HG03060 (cell line): ENCODE measurements at regions not wholly inside any gene's neighbourhood (a gene's known extent, or its start where the extent isn't known, plus 50 kb on each side); places are given as distances from the start of the nearest gene placed in this dataset.
"Not testable (repeated sequence)": the region's sequence is repeated elsewhere in the genome, so short reads cannot be mapped to it uniquely, and the experiment has no call there.

ENCODE experiments used
- ATAC-seq: cut with Tn5 transposase; IDR thresholded peaks from one replicate; pipeline ENCODE4 v1.9.1; 2021; ENCODE audit warnings: low read depth, moderate number of reproducible peaks; ENCODE audit not compliant: unreplicated experiment

GRCh38 chr18:993560-993959 is 88.9 kb downstream of the ADCYAP1 start:
- no peak for ATAC-seq

DNA sequence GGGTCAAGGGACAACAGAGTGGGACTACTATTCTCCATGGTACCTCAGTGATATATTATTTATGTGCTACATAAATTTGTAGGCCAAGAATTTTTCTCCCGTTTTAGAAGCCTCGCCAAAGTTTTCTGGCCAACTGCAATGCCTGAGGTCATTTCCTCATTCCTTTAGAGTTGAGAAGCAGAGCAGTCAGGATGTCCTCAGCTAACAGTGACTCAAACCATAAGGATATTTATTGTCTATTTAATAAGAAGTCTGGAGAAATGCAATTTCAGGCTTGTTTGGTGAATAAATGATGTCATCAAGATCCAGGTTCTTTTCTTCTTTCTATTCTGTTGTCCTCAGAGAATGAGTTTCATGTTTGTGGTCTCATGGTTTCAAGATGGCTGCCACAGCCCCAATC is 91.0 kb downstream of the ADCYAP1 start:
- ATAC-seq: no peak

- ATAC-seq: no peak
Observed at GRCh38 chr18:997499-997898, 92.8 kb downstream of the ADCYAP1 start.

- no peak for ATAC-seq
Observed at GRCh38 chr18:998936-999335, 94.3 kb downstream of the ADCYAP1 start.

DNA sequence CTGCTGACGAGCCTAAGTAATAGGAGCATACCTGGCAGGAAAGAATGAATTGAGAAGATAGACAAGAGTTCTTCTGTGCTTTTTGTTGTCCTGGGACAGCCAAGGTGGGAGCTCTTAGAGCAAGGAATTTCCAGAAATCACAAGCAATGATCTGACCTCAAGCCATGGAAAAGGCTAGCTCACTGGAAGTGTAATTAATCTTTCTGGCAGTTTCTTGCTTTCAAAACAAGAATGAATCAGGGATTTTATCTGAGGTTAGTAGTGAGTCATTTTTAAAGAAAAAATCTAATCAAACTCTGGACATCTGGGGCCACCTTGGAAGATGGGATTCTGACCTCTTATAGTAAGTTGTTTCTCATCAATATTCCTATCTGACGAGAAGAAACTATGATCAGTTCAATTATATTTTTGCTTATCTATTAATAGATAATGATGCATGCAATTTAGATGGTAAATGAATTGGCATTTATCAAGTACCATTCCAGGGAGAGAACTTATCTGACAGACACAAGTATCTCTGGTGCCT is 98.0 kb downstream of the ADCYAP1 start:
- ATAC-seq: no peak

DNA sequence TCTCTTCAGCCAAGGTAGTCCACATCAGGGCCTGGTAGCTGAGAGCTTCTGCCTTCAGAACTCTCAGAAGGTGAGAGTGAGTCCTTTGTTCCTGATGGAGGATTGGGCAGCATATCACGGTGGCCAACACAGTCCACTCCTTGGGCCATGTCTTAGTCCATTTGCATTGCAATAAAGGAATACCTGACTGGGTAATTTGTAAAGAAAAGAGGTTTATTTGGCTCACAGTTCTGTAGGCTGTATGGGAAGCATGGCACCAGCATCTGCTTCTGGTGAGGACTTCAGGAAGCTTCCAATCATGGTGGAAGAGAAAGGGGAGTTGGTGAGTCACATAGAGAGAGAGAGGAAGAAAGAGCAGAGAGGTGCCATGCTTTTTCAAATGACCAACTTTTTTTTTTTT is 98.8 kb downstream of the ADCYAP1 start:
- ATAC-seq: no peak

GRCh38 chr18:1006304-1006703 is 101.6 kb downstream of the ADCYAP1 start:
- ATAC-seq: no peak

DNA sequence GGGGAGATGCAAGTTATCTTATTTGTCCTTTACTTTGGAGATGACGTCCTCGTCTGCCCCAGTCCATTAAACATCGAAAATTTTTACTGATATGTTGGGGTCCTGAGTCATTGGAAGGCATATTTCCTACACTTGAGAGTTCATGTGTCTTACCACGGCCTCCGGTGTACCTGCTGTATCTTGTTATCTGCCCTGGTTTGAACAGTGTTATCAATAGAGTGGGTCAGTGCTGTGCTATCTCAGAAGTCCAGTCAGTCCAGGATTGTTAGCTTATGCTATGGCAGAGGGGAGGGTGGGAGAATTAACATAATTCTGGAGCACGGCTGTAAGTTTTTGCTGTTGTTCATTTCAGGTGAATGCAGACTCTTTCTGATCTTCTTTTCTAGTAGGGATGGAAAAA is 102.3 kb downstream of the ADCYAP1 start:
- ATAC-seq: no peak

- ATAC-seq: no peak
Observed at GRCh38 chr18:1011349-1011748, 106.7 kb downstream of the ADCYAP1 start.

DNA sequence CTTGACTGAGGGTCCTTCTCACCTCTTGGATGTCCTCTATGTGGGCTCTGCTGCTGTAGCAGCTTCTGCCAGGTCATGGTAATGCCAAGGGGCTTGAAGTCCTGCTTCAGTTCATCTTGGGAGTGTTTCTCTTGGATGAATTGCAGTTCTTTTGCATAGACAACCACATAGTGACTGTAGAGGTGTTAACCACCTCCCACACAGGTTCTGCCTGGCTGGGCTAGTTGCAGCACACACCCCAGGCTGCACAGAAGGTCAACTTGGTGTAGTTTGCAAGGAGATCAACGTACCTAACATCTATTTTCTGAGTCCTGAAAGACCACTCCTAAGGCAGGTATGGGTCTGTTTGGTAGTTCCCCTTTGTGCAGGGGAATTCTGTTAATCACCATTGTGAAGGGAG is 108.1 kb downstream of the ADCYAP1 start:
- no peak for ATAC-seq

DNA sequence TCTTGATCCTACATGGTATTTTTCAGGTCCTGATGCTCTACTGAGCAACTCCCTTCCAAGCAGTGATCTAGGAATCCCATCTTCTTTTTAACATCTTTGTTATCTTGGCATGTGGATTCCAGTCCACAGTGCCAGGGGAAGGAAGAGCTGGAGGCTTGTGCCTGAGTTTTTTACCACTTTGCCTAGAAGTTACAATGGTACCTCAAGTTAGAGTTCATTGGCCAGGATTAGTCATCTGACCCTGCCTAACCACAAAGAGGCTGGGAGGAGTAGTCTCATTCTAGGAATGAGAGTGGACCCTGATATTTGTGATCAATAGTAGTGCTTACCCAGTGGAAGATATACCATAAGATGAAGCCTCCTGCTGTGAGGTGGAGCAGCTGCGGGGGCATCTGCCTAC is 109.3 kb downstream of the ADCYAP1 start:
- no peak for ATAC-seq

DNA sequence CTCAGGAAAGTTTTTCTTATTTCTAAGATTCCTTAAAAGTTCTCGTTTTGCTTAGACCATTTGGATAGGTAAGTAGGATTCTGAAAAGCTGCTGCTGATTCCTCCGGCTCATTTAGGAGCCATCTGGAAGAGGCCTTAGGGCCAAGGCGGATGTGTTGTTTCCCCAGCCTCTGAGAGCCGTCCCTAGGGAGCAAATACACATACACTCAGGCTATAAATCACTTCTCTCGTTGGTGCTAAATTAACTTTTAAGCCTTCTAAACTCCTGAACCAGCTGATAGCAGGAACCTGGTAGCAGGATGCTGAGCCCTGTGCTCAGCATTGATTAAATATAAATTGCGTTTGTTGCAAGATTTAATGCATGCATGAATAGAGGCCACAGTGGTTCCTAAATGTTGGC is 109.8 kb downstream of the ADCYAP1 start:
- ATAC-seq: no peak

GRCh38 chr18:1014951-1015624 is 110.4 kb downstream of the ADCYAP1 start:
- no peak for ATAC-seq

GRCh38 chr18:1015777-1016176 is 111.1 kb downstream of the ADCYAP1 start:
- ATAC-seq: no peak

DNA sequence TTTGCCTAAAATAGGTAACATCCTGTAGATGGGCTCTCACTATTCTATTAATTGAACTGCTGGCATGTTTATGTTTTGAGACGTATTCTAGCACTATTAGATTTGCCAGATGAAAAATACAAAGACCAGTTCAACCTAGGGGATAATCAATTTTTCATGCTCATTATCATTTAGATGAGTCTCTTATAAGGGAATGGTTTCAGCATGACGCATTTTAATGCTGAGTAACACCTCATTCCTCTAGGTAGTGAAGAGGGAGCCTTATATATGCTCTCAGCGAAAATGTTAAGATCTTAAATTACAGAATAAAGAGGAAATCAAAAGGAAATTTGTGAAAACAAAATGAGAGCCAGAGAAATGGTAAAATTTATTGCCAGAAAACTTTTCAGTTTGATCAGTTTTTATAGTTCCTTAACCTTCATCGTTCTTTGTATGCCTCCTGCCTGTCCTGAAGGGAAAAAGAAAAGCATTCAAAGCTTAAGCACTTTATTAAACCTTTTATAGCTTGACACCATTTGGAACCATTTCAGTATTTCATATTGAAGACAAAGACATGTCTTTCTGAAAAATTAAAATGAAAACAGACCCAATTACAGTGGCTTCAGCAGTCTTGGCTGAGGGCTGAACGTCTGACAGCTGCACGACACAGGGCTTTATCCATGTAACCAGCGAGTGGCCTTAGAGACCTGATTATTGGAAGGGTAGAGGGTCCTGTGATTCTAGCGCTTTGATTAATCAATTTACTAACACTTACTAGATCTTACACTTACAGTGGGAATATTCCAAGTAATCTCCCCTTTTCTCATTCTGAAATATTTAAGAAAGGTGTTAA is 112.8 kb downstream of the ADCYAP1 start:
- no peak for ATAC-seq

GRCh38 chr18:1018181-1018681 is 113.6 kb downstream of the ADCYAP1 start:
- no peak for ATAC-seq

DNA sequence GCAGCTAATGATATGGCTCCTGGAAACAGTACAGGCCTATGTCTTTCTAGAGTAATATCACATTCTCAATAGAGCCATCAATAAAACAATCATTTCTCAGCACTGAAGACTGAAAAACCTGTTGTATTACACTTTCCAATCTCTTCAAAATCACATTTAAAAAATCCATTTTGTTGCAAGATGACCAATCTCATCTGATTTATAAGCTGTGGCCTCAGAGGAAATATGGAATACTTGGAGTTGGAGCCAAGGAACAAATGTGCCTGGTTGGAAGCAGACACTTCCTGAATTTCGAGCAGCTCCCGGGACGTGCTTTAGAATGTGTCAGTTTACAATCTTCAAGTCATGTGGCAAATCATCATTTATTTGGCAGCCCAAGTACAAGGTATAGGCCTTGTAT is 114.5 kb downstream of the ADCYAP1 start:
- no peak for ATAC-seq

- no peak for ATAC-seq
Observed at GRCh38 chr18:1020731-1021344, 116.2 kb downstream of the ADCYAP1 start.

- ATAC-seq: no peak
Observed at GRCh38 chr18:1026930-1027329, 122.3 kb downstream of the ADCYAP1 start.

GRCh38 chr18:1033092-1033491 is 128.4 kb downstream of the ADCYAP1 start:
- not testable (repeated sequence) for ATAC-seq

GRCh38 chr18:1034971-1035370 is 130.3 kb downstream of the ADCYAP1 start:
- no peak for ATAC-seq
